ENCODE measurements at regions not wholly inside any gene's neighbourhood (a gene's known extent, or its start where the extent isn't known, plus 50 kb on each side); places are given as distances from the start of the nearest gene placed in this dataset.
A peak's percentile ranks its signal among the peaks of the same experiment; 100 is the strongest.

DNA sequence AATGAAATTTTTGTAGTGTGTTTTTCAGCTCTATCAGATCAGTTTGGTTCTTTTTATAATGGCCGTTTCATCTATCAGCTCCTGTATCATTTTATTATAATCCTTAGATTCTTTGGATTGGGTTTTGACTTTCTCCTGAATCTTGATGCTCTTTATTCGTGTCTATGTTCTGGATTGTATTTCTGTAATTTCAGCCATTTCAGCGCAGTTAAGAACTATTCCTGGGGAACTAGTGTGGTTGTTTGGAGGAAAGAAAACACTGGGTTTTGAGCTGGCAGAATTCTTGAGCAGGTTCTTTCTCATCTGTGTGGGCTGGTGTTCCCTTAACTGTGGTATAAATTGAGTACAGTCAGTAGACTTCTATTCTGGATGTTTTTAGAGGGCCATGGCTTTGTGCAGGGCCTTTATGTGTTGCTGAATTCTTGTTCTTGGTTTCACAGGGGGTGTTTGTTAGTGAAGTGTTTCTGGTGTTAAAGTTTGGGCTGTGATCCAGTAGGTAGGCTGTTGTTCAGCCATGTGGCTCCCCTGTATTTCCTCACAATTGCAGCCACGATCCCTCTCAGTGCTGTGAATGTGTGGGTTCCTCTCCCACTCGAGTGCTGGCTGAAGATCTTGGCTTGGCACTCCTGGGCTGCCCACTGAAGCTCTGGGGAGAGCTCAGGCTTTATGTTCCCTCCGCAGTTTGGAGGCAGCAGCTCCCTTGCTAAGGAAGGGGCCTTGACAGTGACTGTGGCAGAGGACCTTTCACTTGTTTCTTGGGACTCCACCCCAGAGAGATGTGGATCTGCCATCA, 56.0 kb upstream of the CCDC190 start:
- peaks cover 0 to 2% of the 10 kb centered on the region in 2 experiments; a peak in 1 of 4 replicates for H3K9me3 ChIP-seq (ENCODE audit: insufficient read depth in 2 of 2, low read depth in 1 of 2, low read length in 1 of 2)
- no peaks in the 10 kb centered on the region for H3K79me2 ChIP-seq (ENCODE audit: control insufficient read depth in 1 of 2, insufficient read depth in 2 of 2, low read length in 2 of 2)
- no peak overlapping the region for H3K56ac ChIP-seq (replicated peaks; ENCODE audit: insufficient read length, low read depth, low read length)
- H4K5ac ChIP-seq (ENCODE audit: insufficient read length, low read depth, low read length), result no peak overlapping the region
- 80% methylated on average over 6 of the region's 6 CpGs; no CpG with 5 or more reads in 1 of the 2 experiments for WGBS, 2 experiments (ENCODE audit: extremely low coverage in 1 of 2, insufficient coverage in 1 of 2, insufficient read length in 1 of 2, insufficient replicate concordance in 2 of 2, low coverage in 1 of 2, low lambda C conversion rate in 2 of 2, missing lambda C conversion rate in 1 of 2)
- H3K14ac ChIP-seq (ENCODE audit: insufficient read length), result no peak overlapping the region
- H3K36me3 ChIP-seq (ENCODE audit: control insufficient read depth in 2 of 4, insufficient read depth in 4 of 4, low read length in 3 of 4), result no peaks in the 10 kb centered on the region
- no peak overlapping the region for H4K91ac ChIP-seq (replicated peaks; ENCODE audit: insufficient read length, low read length)
- DNase-seq (ENCODE audit: low read depth in 1 of 2, low spot score in 2 of 2), result no peak
- H2BK5ac ChIP-seq (ENCODE audit: low read depth, low read length), result no peak overlapping the region
- H2AFZ ChIP-seq (ENCODE audit: low read length), result no peak overlapping the region
- H3K4me2 ChIP-seq (ENCODE audit: insufficient read depth in 1 of 2, low read depth in 2 of 2, low read length in 2 of 2), result no peak overlapping the region
- no peak overlapping the region for H2BK15ac ChIP-seq (ENCODE audit: low read length)
- H3K18ac ChIP-seq (ENCODE audit: extremely low read depth, low read length), result no peak overlapping the region
- TF ChIP-seq PHF8 (conservative IDR thresholded peaks at IDR 0.05; ENCODE audit: low read depth, low read length) (no peak), SP2 (IDR thresholded peaks at IDR 0.05; ENCODE audit: low read length) (no peak), RNF2 (IDR thresholded peaks at IDR 0.05; ENCODE audit: borderline replicate concordance, low read depth, low read length, missing control alignments, poor library complexity, severe bottlenecking) (no peak), TBP (IDR thresholded peaks at IDR 0.05; ENCODE audit: low read depth, low read length) (no peak), RXRA (IDR thresholded peaks at IDR 0.05; ENCODE audit: insufficient read depth, low read depth, low read length) (no peak), EZH2 (IDR thresholded peaks at IDR 0.05; ENCODE audit: low read depth, low read length, severe bottlenecking) (no peak), NRF1 (IDR thresholded peaks at IDR 0.05; ENCODE audit: low read depth, low read length) (no peak), RBBP5 (IDR thresholded peaks at IDR 0.05; ENCODE audit: borderline replicate concordance, low read depth, low read length) (no peak), SRF (IDR thresholded peaks at IDR 0.05; ENCODE audit: low read depth, low read length) (no peak), HDAC6 (IDR thresholded peaks at IDR 0.05; ENCODE audit: low read depth, low read length) (no peak)
- TF ChIP-seq, protein P1, sequence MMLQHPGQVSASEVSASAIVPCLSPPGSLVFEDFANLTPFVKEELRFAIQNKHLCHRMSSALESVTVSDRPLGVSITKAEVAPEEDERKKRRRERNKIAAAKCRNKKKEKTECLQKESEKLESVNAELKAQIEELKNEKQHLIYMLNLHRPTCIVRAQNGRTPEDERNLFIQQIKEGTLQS (IDR thresholded peaks at IDR 0.05; ENCODE audit: insufficient read depth, low read depth, low read length), result no peak
- no peak overlapping the region for H3K23ac ChIP-seq (ENCODE audit: insufficient read length)
- no peaks in the 10 kb centered on the region for H3K27me3 ChIP-seq (replicated peaks in 1 of 4; ENCODE audit: control insufficient read depth in 3 of 4, extremely low read depth in 1 of 4, insufficient read depth in 3 of 4, low read length in 3 of 4)
- H3K27ac ChIP-seq (ENCODE audit: low read depth, low read length), result no peak overlapping the region
- H3K4ac ChIP-seq (replicated peaks; ENCODE audit: insufficient read length, low read depth, low read length), result no peak overlapping the region
- POLR2A ChIA-PET (ENCODE audit: partially characterized antibody), result no interaction called here
- H3K4me3 ChIP-seq (ENCODE audit: extremely low read depth in 1 of 4, insufficient read depth in 2 of 4, low read depth in 3 of 4, low read length in 4 of 4), result no peak overlapping the region
- no peaks in the 10 kb centered on the region for H3K23me2 ChIP-seq (ENCODE audit: low read depth, low read length)
- no peak overlapping the region for H2AK5ac ChIP-seq (ENCODE audit: low read depth, low read length)
- no peaks in the 10 kb centered on the region for H3K4me1 ChIP-seq (replicated peaks in 1 of 4; ENCODE audit: control insufficient read depth in 3 of 4, insufficient read depth in 4 of 4, low read length in 3 of 4)
- H4K20me1 ChIP-seq (replicated peaks in 1 of 2; ENCODE audit: control insufficient read depth in 1 of 2, insufficient read depth in 2 of 2, low read length in 2 of 2), result no peaks in the 10 kb centered on the region
- no peak overlapping the region for H2BK120ac ChIP-seq (replicated peaks; ENCODE audit: low read depth, low read length)
- FAIRE-seq, result no peak
- H3K79me1 ChIP-seq (ENCODE audit: low read depth, low read length), result no peaks in the 10 kb centered on the region
- H2BK20ac ChIP-seq (ENCODE audit: low read length), result no peak overlapping the region
- H3K9ac ChIP-seq (replicated peaks in 1 of 4; ENCODE audit: extremely low read depth in 1 of 4, low read depth in 3 of 4, low read length in 3 of 4), result no peak overlapping the region
- no peak overlapping the region for H2BK12ac ChIP-seq (ENCODE audit: low read depth, low read length)
- H4K8ac ChIP-seq (ENCODE audit: extremely low read depth, insufficient read depth, low read length), result peak overlapping the region; percentile 42; the same call in 1 of the 2 replicates
- CTCF ChIA-PET (ENCODE audit: partially characterized antibody), result interaction anchor here (1.1 to 1.4 kb wide), 3 partner anchors 12 to 69 kb away, joined by 3 to 4 read pairs (median 3); no protein-coding TSS in a partner anchor
